ENCODE measurements at regions not wholly inside any gene's neighbourhood (a gene's known extent, or its start where the extent isn't known, plus 50 kb on each side); places are given as distances from the start of the nearest gene placed in this dataset.
"Not testable (repeated sequence)": the region's sequence is repeated elsewhere in the genome, so short reads cannot be mapped to it uniquely, and the experiment has no call there.

DNA sequence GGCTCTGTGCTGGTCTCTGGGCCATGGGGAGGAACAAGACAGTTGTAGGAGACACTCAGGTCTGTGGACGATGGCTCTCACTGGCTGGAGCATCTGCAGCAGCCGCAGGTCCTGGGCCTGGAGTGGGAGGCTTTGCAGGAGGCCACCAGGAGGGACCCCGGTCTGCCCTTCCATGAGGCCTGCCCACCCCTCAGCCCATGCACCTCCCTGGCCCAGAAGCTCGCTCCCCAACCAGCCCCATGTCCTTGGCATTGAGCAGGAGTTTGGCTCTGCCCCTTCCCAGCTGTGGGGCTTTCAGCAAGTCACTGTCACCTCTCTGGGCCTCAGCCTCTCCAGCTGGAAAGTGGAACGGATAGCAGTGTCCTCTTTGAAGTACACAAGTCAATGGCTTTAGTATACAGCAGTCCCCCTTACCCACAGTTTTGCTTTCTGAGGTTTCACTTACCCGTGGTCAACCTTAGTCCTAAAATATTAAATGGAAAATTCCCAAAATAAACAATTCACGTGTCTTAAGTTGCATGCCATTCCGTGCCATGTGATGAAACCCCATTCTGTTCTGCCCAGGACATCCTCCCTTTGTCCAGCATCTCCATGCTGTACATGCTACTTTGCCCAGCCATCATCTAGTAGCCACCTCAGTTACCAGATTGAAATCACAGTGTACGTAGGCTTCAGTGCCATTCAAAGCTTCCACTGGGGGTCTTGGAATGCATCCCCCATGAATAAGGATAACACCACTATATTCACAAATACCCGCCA is 104.0 kb downstream of the CPZ start:
- no peak for DNase-seq

DNA sequence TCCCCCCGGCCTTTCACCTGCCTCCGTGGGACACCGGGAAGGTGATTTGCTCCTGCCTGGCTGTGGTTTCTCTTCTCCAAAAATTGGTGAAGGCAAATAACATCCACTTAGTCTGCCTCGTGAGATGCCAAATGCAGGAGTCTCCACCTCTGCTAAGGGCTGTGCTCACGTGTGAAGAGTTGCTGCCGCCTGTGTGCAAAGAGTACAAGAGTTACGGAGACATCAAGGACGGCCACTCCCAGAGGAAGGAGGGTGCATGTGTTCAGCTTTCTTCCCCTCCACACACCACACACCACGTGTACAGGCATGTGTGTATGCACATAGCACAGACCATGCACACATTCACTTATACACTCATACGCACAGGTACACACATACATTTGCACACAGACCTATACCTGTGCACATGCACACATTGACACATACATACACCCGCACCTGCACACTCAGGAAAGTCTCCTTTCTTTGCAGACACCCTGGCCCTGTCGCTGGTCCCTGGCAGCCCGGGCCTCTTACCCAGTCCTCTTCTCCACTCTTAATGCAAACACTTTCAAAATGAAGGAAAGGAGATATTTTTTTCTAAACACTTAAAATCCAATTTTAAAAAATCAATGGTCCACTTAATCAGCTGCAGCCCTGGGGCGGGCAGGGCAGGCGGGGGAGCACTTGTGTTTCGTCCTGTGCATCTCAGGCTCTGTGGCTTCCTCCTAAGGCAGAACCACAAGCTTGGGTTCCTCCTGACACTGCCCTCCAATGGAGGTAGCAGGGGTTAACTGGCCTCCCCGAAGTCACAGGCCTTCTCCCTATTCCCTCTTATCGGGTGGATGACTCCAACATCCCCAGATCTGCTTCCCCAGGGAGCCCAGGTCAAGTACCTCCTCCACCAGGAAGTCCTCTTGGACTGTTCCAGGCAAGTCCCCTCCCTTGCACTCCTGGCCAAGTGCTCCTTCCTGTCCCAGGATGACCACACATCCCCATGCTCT is 103.0 kb downstream of the CPZ start:
- no peak for DNase-seq

DNA sequence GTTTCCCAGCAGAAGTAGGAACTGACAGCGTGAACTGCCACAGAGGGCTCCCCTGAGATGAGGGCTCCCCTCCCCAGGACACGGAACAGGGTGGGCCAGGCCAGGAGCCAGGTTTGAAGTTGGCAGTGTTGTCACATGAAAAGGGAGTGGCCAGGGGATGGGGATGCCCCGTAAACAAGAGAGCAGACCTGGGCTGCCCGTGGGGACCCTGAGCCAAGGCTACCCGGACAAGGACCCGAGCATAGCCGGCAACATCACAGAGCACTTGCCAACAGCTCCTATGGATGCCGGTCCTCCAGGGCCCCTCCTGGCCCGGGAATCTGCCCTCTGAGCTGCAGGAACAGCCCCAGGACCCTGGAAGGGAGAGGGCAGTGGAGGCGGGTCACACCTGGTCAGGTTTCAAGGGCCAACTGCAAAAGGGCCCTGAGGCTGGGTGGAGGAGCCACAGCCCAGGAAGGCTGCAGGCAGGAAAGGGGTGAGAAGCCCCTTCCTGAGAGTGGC is 102.1 kb downstream of the CPZ start:
- no peak for DNase-seq

DNA sequence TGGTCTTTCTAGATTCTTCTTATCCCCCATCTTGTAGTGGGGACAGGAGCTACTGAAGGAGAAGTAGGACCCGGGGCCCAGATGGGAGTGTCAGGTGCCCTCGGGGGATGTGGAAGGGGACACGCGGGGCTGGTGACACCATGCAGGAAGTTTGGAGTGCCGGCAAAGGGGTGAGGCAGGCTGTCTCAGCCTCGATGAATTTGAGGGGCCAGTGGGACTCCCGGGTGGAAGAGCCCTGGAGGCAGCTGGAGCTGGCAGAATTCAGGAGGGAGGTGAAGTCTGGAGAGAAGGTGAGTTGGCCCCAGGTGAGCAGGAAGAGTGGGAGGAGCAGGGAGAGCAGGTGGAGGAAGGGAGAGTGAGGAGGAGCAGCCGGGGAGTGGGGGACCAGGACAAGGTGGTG is 101.7 kb downstream of the CPZ start:
- DNase-seq, result no peak

DNA sequence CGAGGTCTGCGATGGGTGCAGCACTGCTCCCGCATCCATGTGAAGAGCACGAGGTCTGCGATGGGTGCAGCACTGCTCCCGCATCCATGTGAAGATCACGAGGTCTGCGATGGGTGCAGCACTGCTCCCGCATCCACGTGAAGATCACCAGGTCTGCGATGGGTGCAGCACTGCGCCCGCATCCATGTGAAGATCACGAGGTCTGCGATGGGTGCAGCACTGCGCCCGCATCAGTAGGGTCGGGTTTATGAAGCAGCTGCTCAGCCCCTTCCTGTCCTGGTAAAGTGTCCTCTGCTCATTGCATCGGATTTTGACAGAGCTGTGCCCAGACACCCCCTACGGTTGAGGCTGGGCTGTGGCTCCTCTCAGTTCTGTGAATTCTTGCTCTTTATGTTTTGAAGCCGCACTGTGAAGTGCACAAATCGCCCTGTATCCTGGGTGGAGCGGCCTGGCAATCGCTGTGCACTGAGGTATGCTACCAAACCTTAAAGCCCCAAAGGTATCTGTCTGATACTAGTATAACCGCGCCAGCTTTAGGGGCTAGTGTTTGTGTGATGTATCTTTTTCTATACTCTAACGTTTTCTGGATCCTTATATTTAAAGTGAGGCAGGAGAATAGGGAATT is 98.7 kb downstream of the CPZ start:
- no peak for DNase-seq

DNA sequence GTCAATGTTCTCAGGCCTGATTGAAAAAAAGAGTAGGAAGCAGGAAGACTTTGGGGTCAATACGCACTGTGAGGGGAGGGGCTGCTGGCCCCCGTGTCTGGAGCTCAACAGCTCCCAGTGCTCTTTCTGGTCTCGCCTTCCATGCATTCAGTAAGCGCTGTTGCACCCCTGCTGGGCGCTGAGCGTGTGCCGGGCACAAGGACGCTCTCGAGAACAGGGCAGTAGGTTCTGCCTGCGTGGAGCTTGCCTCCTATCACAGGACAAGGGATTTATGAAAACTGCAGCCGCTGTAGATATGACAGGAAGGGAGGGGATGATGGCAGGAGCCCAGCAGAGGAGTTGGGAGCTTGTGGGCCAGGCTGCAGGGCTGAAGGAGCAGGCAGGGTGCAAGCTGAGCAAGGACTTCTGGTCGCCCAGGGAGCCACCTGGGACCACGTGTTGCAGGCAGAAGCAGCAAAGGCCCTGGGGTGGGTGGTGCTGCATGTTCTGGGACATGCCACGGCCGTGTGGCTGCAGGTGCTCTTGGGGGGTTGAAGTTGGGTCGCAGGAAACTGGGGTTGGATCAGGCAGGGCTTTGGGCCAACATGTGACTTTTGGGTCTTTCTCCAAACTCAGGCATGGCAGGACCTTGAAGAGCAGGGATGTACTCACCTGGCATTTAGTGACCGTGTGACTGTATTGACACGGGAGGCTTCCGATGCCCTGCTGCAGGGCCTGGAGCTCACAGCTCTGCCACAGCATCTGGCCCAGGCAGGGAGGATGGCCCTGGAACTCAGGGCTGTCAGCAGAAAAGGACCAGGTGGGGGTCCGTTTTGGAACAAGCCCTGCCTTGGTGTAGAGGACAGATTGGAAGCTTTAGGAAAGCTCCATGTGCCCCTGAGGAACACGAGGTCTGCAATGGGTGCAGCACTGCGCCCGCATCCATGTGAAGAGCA is 97.9 kb downstream of the CPZ start:
- no peak for DNase-seq

DNA sequence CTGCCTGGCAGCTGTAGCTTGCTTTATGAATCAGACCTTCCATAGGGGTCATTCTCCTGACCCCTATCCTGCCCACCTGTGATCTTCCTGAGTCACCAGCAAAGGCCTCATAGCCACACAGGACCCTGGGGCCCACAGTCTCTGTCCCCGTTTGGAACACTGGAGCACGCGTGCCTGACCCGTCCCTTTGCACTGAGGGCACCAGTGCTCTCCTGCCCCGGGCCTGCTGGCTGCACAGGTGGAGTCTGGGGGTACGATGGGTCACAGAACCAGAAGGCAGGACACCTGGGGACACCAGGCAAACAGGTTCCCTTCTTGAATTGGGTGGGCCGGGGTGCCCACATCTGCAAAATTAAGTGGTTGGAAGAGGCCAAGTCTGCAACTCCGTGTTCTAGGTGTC is 97.2 kb downstream of the CPZ start:
- DNase-seq, result no peak

DNA sequence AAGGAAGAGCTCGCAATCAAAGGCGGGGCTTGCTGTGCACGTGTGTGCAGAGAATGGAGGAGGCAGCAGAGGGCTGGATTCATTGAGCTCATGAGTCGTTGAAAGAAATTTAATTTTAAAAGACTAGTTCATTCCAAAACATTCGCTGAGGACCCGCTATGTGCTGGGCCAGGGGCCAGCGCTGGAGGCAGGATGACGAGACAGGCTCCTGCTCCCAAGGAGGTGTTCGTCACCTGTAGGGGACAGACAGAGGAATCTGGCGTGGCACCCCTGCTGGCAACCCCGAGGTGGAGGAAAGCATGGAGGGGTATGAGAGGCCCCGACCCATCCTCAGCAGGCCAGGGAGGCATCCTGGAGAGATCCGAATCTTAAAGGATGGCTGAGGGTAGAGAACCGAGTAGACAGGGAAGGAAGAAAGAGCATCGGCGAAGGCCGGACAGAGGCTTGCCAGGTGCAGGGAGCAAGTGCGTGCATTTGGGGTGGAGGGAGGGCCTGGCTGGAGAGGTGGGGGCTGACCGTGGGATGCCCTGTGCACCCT is 96.4 kb downstream of the CPZ start:
- no peak for DNase-seq

DNA sequence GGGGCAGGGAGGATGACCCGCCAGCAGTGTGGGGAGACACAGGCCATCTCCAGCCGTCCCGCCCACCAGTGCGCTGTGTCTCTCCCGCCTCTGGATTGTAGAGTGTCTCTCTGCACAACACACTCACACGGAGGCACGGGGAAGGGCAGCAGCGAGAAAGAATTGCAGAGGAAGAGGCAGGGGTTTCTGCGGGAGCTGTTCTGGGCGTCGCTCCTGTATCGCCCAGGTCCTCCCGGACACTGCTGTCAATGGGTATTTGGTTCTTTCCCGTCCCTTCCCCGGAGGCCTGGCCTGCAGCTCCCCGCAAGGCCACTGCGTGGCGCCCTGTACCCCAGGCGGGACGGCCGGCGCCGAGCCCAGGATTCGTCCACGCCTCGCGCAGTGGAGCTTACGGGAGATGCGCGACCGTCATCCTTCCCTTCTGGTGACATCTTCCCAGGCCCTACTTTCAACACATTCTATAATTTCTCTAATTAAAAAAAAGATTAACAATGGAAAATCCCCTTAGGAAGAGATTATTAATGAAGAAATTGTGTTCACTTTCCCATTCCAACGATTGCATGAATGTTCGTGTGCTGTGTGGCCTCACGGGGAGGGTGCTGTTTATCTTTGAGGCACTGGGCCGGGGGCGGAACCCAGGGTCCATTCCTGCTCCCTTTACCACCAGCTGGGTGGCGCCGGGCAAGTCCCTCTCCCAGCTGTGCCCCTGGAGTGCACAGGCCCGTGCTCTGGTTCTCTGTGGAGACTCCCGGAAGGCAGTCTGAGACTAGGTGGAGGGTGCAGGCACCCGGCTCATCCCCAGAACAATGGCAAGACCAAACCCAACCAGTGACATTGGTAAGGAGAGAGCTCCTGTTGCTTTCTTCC is 95.7 kb downstream of the CPZ start:
- DNase-seq, result peak in 1 of 2 experiments; percentile 65

DNA sequence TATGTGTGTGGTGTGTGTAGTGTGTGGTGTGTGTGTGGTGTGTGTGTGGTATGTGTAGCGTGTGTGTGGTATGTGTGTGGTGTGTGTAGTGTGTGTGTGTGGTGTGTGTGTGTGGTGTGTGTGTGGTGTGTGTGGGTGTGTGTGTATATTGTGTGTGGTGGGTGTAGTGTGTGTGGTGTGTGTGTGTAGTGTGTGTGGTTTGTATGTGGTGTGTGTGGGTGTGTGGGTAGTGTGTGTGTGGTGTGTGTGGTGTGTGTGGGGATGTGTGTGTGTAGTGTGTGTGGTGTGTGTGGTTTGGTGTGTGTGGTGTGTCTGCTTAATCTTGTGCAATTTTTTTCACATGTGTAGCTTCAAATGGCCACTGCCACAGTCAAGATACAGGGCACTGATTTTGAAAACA is 94.5 kb downstream of the CPZ start:
- no peak for DNase-seq

DNA sequence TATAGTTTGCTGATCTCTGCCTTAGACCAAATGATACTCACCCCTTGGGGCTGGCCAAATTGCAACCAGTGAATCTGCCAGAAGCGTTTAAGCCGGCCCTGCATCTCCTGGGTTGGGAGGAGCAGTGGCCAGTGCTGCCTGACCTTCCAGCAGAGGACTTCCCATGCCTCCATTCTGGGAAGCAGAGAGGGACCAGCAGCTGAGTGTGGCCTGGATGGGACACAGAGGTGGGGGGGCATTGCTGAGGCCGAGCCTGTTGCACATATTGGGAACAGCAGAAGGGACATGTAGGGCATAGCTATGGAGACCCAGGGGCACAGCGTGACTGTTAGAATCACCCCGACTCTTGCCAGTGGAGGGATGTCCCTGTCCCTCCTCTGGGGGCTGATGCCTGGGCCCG is 93.3 kb downstream of the CPZ start:
- no peak for DNase-seq

DNA sequence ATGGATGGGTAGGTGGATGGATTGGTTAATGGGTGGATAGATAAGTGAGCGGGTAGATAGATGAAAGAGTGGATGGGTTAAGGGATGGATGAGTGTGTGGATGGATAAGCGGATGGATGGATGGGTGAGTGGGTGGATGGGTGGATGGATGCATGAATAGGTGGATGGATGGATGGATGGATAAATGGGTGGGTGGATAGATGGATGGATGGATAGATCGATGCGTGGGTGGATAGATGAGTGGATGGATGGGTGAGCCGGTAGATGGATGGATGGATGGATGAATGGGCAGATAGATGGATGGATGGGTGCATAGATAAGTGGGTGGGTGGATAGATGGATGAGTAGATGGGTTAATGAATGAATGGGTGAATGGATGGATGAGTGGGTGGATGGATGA is 90.9 kb downstream of the CPZ start:
- no peak for DNase-seq

DNA sequence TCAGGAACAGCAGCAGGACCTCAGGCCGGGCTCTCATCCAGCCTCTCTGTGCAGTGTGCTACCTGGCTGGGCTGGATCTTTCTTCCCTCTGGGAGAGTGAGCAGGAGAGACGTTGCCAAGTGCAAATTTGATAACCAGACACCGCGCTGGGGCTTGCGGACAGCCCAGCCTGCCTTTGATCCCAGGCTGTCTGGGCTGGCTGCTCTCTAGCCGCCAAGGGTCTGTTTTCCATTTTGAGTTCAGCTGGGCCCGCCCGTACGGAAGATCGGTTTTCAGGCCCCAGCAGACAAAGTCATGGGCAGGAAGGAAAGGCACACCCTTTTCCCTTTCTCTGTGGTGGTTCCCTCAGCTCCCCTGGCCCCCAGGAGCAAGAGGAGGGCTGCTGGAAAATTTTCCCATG is 90.2 kb downstream of the CPZ start:
- no peak for DNase-seq

DNA sequence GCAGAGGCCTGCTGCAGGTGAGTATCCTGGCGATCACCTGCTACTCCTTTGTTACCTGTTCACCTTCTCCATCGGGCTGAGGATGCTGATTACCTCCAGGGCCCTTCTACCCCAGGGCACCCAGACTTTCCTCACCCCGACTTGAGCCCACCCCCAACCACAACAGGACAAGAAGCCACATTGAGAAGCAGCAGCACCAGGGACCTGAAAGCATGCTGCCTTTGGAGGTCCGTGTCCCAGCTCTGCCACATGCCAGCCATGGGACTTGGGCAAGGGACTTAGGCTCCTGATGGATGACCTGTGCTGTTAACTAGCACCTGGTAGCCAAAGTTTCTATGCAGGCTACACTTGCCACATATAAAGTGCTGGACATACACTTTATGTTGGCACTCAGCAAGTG is 89.7 kb downstream of the CPZ start:
- no peak for DNase-seq

DNA sequence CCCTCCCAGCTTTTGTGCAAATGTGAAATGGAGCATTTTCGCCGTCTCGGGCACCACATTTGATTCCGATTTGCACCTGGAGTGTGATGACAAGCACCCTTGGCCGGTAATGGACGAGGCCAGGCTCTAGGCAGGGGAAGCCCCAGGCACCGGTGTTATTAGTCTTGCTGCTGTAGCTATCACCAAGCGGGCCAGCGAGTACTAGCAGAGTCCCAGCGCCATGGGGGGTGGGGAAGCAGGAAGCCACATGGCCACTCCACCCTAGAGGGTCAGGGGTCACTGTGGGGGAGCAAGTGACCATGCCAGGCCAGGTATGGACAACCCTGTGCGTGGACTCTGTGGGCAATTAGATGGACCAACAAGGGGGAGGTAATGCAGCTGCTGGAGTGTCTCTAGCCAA is 88.8 kb downstream of the CPZ start:
- DNase-seq, result no peak

DNA sequence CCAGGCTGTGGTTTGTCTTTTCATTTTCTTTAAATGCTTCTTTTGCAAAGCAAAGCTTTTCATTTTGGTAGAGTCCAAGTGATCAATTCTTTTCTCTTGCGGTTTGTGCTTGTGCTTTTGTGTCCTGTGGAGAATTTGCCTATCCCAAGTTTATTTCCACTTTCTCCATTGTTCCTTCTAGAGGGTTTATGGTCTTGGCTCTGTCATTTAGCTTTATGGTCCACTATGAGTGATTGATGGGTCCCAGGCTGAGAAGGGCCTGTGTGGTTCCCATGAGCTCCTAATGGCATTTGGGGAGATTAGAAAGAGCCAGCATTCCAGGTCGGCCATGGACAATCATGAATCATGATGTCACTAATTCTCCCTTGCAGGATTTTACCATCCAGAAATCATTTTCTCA is 86.5 kb downstream of the CPZ start:
- DNase-seq, result no peak

DNA sequence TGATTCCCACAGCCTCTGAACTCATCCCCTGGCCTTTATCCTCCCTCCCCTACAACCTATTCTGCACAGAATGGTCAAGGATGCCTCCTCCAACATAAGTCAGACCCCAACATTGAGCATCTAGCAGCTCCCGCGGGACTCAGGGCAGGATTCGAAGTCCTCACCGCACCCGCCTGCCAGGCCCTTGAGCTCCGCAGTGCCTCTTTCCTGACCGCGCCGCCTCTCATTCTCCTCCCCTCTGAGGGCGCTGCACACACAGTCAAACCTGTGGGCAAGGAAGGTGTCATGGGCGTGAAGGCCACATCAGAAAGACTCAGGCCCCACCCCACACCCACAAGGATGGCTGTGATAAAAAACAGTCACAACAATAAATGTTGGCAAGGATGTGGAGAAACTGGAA is 84.1 kb downstream of the CPZ start:
- DNase-seq, result no peak

DNA sequence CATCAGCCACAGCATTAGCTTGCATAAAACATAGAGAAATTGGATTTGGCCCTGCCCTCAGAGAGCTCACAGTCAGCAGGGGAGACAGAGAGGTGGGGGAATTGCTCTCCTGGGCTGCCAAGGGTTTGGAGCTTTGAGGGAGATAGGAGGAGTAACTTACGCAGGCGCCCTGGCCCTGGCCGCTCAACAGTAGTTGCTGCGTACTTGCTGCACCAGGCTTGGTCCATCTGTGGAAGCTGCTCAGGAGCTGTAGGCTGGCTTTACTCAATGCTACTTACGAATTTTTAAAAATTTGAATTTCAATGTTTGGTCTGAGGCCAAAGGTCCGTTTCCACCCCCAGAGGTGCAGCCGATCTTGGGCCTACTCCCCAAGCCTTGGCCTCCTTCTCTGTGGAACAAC is 83.3 kb downstream of the CPZ start:
- no peak for DNase-seq

DNA sequence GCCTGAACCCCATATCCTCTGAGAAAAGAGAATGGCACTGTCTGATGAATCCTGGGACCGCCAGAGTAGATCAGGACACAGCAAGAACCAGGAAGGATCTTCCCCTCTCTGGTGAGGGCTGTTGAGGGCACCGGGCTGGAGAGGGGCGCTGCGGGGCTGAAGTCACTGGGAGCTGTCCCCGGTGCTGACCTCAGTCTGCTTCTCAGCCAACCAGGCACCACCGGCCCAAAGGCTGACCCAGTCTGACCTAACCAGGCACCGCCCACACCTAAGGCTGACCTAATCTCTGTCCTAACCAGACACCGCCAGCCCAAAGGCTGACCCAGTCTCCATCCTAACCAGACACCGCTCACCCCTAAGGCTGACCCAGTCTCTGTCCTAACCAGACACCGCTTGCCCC is 82.8 kb downstream of the CPZ start:
- no peak for DNase-seq

DNA sequence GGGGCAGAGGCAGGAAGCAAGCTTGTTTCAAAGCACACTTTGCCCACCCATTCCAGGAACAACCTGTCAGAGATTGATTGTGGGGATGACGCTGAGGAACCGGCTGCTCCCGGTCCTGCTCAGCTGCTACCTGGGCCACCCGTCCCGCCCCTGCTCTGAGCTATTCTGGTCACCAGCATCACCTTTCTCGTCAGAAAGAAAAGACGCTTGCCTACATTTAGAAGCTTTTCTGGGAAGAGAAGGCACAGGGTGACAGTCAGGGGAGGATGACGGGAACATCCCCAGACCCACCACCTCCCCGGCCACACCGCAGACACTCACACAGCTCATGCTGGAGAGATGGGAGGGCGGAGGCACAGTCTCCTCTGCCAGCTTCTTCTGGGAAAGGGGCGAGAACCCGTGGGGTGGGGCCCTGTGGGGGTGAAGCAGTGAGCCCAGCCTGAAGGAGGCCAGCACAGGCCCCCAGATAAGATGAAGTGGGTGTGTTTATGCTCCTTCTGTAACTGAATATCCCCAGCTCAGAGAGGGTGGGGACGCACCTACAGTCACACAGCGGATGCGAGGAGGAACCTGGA is 81.8 kb downstream of the CPZ start:
- no peak for DNase-seq

DNA sequence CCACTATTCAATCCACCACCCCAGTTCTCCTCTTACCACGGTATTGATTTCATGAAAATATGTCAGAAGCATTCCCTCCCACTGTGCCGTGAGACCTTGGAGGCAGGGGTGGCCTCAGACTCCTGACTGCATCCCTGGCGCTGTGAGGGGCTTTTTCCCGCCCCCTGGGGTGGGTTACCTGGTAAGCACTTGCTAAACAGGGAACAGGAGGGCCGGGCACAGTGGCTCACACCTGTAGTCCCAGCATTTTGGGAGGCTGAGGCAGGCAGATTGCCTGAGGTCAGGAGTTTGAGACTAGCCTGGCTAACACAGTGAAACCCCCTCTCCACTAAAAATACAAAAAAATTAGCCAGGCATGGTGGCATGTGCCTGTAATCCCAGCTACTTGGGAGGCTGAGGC is 80.5 kb downstream of the CPZ start:
- DNase-seq, result not testable (repeated sequence)
